ENCODE measurements at regions not wholly inside any gene's neighbourhood (a gene's known extent, or its start where the extent isn't known, plus 50 kb on each side); places are given as distances from the start of the nearest gene placed in this dataset.

DNA sequence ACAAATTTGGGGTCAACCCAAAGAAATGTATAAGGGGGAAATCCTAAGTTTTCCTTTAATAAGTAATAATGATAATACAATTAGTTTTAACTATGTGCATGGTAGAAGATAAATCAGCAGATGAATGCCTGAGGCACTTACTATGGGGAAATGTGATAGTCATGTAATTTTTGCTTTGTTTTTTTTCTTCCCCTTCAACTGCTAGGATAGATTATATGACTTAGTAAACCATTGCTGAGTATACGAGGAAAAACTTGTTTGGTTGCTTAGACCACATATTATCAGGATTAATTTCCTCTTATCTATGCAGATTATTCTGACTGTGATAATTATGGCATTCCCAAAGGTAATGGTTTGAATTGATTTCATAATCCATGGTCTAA is 181.1 kb downstream of the TGFB2 start:
- no peak overlapping the region for H3K4me3 Mint-ChIP-seq (ENCODE audit: low read depth, unreplicated experiment)
- no peaks in the 10 kb centered on the region for H3K27me3 Mint-ChIP-seq (ENCODE audit: unreplicated experiment)
- intact Hi-C loops (cut with micrococcal nuclease; ENCODE audit: unreplicated experiment), result no loop called here
- TF ChIP-seq, protein P1, sequence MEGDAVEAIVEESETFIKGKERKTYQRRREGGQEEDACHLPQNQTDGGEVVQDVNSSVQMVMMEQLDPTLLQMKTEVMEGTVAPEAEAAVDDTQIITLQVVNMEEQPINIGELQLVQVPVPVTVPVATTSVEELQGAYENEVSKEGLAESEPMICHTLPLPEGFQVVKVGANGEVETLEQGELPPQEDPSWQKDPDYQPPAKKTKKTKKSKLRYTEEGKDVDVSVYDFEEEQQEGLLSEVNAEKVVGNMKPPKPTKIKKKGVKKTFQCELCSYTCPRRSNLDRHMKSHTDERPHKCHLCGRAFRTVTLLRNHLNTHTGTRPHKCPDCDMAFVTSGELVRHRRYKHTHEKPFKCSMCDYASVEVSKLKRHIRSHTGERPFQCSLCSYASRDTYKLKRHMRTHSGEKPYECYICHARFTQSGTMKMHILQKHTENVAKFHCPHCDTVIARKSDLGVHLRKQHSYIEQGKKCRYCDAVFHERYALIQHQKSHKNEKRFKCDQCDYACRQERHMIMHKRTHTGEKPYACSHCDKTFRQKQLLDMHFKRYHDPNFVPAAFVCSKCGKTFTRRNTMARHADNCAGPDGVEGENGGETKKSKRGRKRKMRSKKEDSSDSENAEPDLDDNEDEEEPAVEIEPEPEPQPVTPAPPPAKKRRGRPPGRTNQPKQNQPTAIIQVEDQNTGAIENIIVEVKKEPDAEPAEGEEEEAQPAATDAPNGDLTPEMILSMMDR (IDR thresholded peaks at IDR 0.05; ENCODE audit: unreplicated experiment), result no peak
- no peaks in the 10 kb centered on the region for H3K36me3 Mint-ChIP-seq (ENCODE audit: insufficient read depth, unreplicated experiment)
- H3K27ac Mint-ChIP-seq (ENCODE audit: unreplicated experiment), result peak overlapping the region; percentile 12
- peaks cover 42% of the 10 kb centered on the region for H3K4me1 Mint-ChIP-seq (ENCODE audit: low read depth, unreplicated experiment)
- no TSS peak for BruUV-seq (replicated peaks)
- H3K9me3 Mint-ChIP-seq (ENCODE audit: low read depth, unreplicated experiment), result no peaks in the 10 kb centered on the region
- no peak for DNase-seq
- CTCF ChIA-PET, result no interaction called here

DNA sequence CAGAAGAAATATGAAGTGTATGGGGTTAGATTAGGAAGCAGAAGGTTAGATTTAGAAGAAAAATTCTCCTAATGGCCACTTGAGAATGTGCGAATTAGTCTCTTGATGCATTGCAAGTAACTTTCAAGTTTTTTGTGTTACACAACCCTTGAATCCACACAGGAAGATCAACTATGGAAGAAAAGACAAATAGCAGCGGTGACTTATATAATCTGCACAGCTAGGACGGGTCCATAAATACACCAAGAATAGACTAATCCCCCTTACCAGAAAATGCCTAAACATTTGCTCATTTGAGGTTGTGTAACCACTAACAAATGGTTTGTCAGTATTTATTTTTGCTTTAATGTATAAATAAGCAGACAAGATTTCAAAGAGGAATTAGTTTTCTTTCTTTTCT is 182.6 kb downstream of the TGFB2 start:
- Mint-ChIP-seq H3K36me3 (ENCODE audit: insufficient read depth, unreplicated experiment) (no peaks in the 10 kb centered on the region), H3K4me1 (ENCODE audit: low read depth, unreplicated experiment) (peaks cover 42% of the 10 kb centered on the region), H3K4me3 (ENCODE audit: low read depth, unreplicated experiment) (no peak overlapping the region), H3K9me3 (ENCODE audit: low read depth, unreplicated experiment) (no peaks in the 10 kb centered on the region), H3K27me3 (ENCODE audit: unreplicated experiment) (no peaks in the 10 kb centered on the region), H3K27ac (ENCODE audit: unreplicated experiment) (no peak overlapping the region)
- CTCF ChIA-PET, result no interaction called here
- no TSS peak for BruUV-seq (replicated peaks)
- intact Hi-C loops (cut with micrococcal nuclease; ENCODE audit: unreplicated experiment), result no loop called here
- TF ChIP-seq, protein P1 (IDR thresholded peaks at IDR 0.05; ENCODE audit: unreplicated experiment), result no peak
- no peak for DNase-seq

DNA sequence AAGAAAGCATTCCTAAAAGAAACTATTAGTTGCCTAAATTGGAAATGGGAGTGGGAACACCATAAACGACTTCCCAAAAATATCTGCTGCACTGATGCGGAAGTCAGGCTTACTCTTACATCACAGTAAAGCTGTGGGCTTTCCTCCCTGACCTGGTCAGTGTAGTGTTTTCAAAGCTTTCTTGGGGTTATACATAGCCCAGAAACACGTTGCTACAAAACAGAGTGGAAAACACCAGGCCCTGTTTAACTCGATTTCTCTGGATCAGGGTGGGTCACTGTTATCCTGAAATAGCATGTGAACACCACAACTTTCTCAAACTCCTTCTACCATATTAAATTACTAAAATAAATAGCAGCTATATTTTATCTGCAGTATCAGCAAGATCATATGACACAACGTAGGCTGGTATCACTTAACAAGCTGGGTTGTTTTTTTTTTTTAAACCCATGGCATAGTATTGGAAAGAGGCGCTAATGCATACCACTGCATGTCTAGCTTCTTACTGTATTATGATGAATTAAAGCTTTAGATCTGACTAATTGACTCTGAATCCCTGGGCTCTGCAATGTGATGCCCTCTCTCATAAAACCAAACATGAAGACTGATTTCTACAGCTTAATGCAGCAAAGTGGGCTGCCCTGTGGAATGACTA is 184.6 kb downstream of the TGFB2 start:
- CTCF ChIA-PET, result interaction anchor here (0.6 to 1.6 kb wide), 4 partner anchors 29 to 1038 kb away, joined by 3 to 9 read pairs (median 4); no protein-coding TSS in a partner anchor
- no TSS peak for BruUV-seq (replicated peaks)
- Mint-ChIP-seq H3K27me3 (ENCODE audit: unreplicated experiment) (no peaks in the 10 kb centered on the region), H3K36me3 (ENCODE audit: insufficient read depth, unreplicated experiment) (no peaks in the 10 kb centered on the region), H3K4me1 (ENCODE audit: low read depth, unreplicated experiment) (peaks cover 34% of the 10 kb centered on the region), H3K4me3 (ENCODE audit: low read depth, unreplicated experiment) (no peak overlapping the region), H3K9me3 (ENCODE audit: low read depth, unreplicated experiment) (peaks cover 4% of the 10 kb centered on the region), H3K27ac (ENCODE audit: unreplicated experiment) (no peak overlapping the region)
- intact Hi-C loops (cut with micrococcal nuclease; ENCODE audit: unreplicated experiment), result no loop called here
- TF ChIP-seq, protein P1 (IDR thresholded peaks at IDR 0.05; ENCODE audit: unreplicated experiment), result no peak
- no peak for DNase-seq

DNA sequence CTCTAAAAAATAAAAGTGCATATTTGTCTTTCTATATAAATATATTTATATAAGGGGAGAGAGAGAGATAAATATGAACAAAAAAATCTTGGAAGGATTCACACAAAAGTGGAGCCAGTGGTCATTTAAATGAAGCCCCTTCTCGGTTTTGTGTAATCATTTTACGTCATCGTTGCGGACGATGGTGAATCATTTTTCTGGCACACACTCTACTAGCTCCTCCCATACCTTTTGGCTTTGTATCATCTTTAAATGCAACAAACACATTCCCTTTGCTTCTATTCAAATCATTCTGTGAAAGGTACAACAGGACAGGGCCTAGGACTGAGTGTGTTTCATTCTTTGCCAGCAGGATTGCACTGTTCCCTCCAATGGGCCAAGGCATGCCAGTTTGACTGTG is 186.8 kb downstream of the TGFB2 start:
- no peak overlapping the region for H3K4me3 Mint-ChIP-seq (ENCODE audit: low read depth, unreplicated experiment)
- no peaks in the 10 kb centered on the region for H3K36me3 Mint-ChIP-seq (ENCODE audit: insufficient read depth, unreplicated experiment)
- H3K4me1 Mint-ChIP-seq (ENCODE audit: low read depth, unreplicated experiment), result peaks cover 21% of the 10 kb centered on the region
- TF ChIP-seq, protein P1 (IDR thresholded peaks at IDR 0.05; ENCODE audit: unreplicated experiment), result no peak
- no peak for DNase-seq
- CTCF ChIA-PET, result no interaction called here
- intact Hi-C loops (cut with micrococcal nuclease; ENCODE audit: unreplicated experiment), result no loop called here
- H3K27ac Mint-ChIP-seq (ENCODE audit: unreplicated experiment), result no peak overlapping the region
- no peaks in the 10 kb centered on the region for H3K27me3 Mint-ChIP-seq (ENCODE audit: unreplicated experiment)
- H3K9me3 Mint-ChIP-seq (ENCODE audit: low read depth, unreplicated experiment), result peaks cover 5% of the 10 kb centered on the region
- BruUV-seq (replicated peaks), result no TSS peak
